ENCODE measurements at regions not wholly inside any gene's neighbourhood (a gene's known extent, or its start where the extent isn't known, plus 50 kb on each side); places are given as distances from the start of the nearest gene placed in this dataset.

- TF ChIP-seq CTCF (conservative IDR thresholded peaks at IDR 0.05 in 1 of 2, IDR thresholded peaks at IDR 0.05 in 1 of 2; ENCODE audit: extremely low read depth in 1 of 2, insufficient read depth in 1 of 2, low read depth in 1 of 2, low read length in 2 of 2) = no peak
- TF ChIP-seq EZH2 (IDR thresholded peaks at IDR 0.05; ENCODE audit: borderline replicate concordance, low read length) = no peak
Observed at GRCh38 chr2:120450196-120450820, 104.4 kb downstream of the INHBB start.
